OCI-LY3 (cell line): ENCODE measurements at regions not wholly inside any gene's neighbourhood (a gene's known extent, or its start where the extent isn't known, plus 50 kb on each side); places are given as distances from the start of the nearest gene placed in this dataset.

Experiments used
- H2AFZ ChIP-seq: fragments of 200-600, 300-600 bp; shearing (Covaris generic); 2 replicates; pipeline ENCODE4 v1.6.0; 2014; ENCODE audit warnings: antibody characterized with exemption, low read depth, low read length
- H3K27ac ChIP-seq: fragments of 200-600, 300-600 bp; sonication (generic); 2 replicates; pipeline ENCODE4 v1.5.1; 2014; ENCODE audit warnings: mild to moderate bottlenecking, low read length, moderate library complexity, mixed read lengths
- H3K27me3 ChIP-seq: fragments of 200-600, 300-600 bp; sonication (generic); 2 replicates; pipeline ENCODE4 v1.6.1; 2014; ENCODE audit warnings: low read depth, low read length, mixed read lengths
- H3K36me3 ChIP-seq: fragments of 200-600, 300-600 bp; sonication (generic); replicated peaks from 2 replicates; pipeline ENCODE3; 2014; ENCODE audit warnings: low read depth, low read length, mixed read lengths
- H3K4me1 ChIP-seq: fragments of 300-600, 200-600 bp; sonication (generic); 2 replicates; pipeline ENCODE4 v1.6.1; 2014; ENCODE audit warnings: low read length, mixed read lengths
- H3K4me2 ChIP-seq: fragments of 200-600, 300-600 bp; sonication (generic); 2 replicates; pipeline ENCODE4 v1.6.1; 2014; ENCODE audit warnings: low read length, mixed read lengths
- H3K4me3 ChIP-seq: fragments of 300-600, 200-600 bp; sonication (generic); 2 replicates; pipeline ENCODE4 v1.5.1; 2014; ENCODE audit warnings: antibody characterized with exemption, mild to moderate bottlenecking, low read length, moderate library complexity
- H3K79me2 ChIP-seq: fragments of 300-600, 200-600 bp; shearing (Covaris generic); 2 replicates; pipeline ENCODE4 v1.6.1; 2014; ENCODE audit warnings: mild to moderate bottlenecking, low read length, mixed read lengths
- H3K9ac ChIP-seq: fragments of 300-600, 200-600 bp; shearing (Covaris generic); 2 replicates; pipeline ENCODE4 v1.6.0; 2014; ENCODE audit warnings: mild to moderate bottlenecking, low read length, moderate library complexity
- H3K9me3 ChIP-seq: fragments of 200-600, 300-600 bp; shearing (Covaris generic); 2 replicates; pipeline ENCODE4 v1.6.1; 2014; ENCODE audit warnings: low read length, mixed read lengths; ENCODE audit not compliant: insufficient read depth
- H4K20me1 ChIP-seq: fragments of 200-600, 300-600 bp; sonication (generic); 2 replicates; pipeline ENCODE4 v1.6.1; 2016; ENCODE audit warnings: low read length, mixed read lengths; ENCODE audit not compliant: insufficient read depth
- CTCF ChIP-seq: fragments of 200-600, 300-600 bp; sonication (generic); IDR thresholded peaks from 2 replicates; pipeline ENCODE4 v1.5.1; 2014; ENCODE audit warnings: antibody characterized with exemption, low read length, low read depth
- EZH2phosphoT487 ChIP-seq: fragments of 200-600 bp; shearing (Covaris generic); IDR thresholded peaks from 2 replicates; pipeline ENCODE4 v1.6.1; 2018; ENCODE audit warnings: antibody characterized with exemption, mixed run types, low read depth

DNA sequence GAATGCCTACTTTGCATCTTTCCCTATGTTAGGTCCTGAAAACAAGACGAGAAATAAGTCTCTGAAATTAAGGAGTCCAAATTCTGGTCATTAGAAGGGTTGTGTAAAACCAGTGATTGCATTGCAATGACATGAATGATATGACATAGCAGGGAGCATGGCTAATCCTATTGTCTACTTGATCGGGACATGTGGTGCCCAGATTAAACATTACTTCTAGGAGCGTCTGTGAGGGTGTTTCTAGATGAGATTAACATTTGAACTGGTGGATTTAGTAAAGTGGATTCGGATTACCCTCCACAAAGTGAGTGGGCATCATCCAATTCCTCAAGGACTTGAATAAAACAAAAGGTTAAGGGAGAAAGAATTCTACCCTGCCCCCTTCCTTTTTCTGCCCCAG, 434.9 kb upstream of the KLF6 start:
- Histone ChIP-seq H3K4me1 (no peaks in the 10 kb centered on the region), H3K27ac (no peak overlapping the region), H3K4me3 (no peak overlapping the region), H3K27me3 (no peaks in the 10 kb centered on the region), H3K4me2 (no peak overlapping the region), H3K9ac (no peak overlapping the region), H3K9me3 (0 out of 2 replicates have a peak, but pooled peaks cover 3% of the 10 kb centered on the region), H2AFZ (no peak overlapping the region), H3K36me3 (no peaks in the 10 kb centered on the region), H4K20me1 (no peaks in the 10 kb centered on the region), H3K79me2 (no peaks in the 10 kb centered on the region)
- TF ChIP-seq CTCF (no peak), EZH2phosphoT487 (no peak)

- no peaks in the 10 kb centered on the region for H3K4me1 ChIP-seq
- H3K9me3 ChIP-seq = 0 out of 2 replicates have a peak, but pooled peaks cover 3% of the 10 kb centered on the region
- H3K4me2 ChIP-seq = no peak overlapping the region
- H3K4me3 ChIP-seq = no peak overlapping the region
- H2AFZ ChIP-seq = no peak overlapping the region
- no peaks in the 10 kb centered on the region for H3K36me3 ChIP-seq
- H3K27ac ChIP-seq = no peak overlapping the region
- H3K9ac ChIP-seq = no peak overlapping the region
- TF ChIP-seq EZH2phosphoT487 (no peak), CTCF (no peak)
- H4K20me1 ChIP-seq = no peaks in the 10 kb centered on the region
- no peaks in the 10 kb centered on the region for H3K27me3 ChIP-seq
- H3K79me2 ChIP-seq = no peaks in the 10 kb centered on the region
These were observed 432.6 kb upstream of the KLF6 start for GRCh38 chr10:4217653-4218052.

DNA sequence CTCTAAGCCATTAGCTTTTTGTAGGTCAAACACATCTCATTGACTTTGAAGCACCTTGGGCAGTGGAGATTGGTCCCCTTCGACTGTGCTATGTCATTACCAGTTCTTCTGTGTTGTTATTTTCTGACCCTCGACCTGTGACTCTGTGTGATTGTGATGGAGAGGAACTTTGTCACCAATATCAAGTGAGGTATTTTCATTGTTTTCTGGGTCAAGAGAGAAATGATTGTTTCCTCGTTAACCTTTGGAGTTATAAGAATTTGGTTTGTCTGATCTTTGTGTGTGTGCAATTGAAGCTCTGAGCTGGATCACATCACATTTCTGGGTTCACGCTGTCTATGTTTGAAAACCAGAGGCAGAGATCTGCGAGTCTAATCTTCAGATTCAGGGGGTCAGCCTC, 432.2 kb upstream of the KLF6 start:
- Histone ChIP-seq H3K79me2 (no peaks in the 10 kb centered on the region), H3K36me3 (no peaks in the 10 kb centered on the region), H3K9ac (no peak overlapping the region), H3K4me2 (no peak overlapping the region), H4K20me1 (no peaks in the 10 kb centered on the region), H3K4me3 (no peak overlapping the region), H3K27ac (no peak overlapping the region), H3K27me3 (no peaks in the 10 kb centered on the region), H3K9me3 (0 out of 2 replicates have a peak, but pooled peaks cover 3% of the 10 kb centered on the region), H3K4me1 (no peaks in the 10 kb centered on the region), H2AFZ (no peak overlapping the region)
- no peak for TF ChIP-seq CTCF
- TF ChIP-seq EZH2phosphoT487 = no peak

DNA sequence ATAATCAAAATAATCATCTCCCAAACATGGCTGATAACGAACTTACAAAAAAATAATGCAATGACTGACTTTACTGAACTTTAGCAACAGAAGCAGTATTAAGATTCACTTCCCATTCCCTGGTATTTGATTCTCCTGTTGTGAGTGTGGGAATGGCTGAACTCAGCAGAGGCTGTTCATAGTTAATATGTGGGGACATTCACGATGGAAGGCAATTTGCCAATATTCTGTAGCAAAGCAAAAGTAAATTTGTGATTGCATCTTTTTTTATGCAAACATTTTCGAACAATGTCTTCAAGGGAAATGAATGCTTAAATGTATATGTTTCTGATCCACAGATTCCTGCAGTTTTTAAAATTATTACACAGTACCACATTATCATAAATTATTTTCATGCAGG, 431.7 kb upstream of the KLF6 start:
- H3K4me1 ChIP-seq = no peaks in the 10 kb centered on the region
- H3K9me3 ChIP-seq = 0 out of 2 replicates have a peak, but pooled peaks cover 3% of the 10 kb centered on the region
- no peak overlapping the region for H3K4me3 ChIP-seq
- H3K27ac ChIP-seq = no peak overlapping the region
- H3K27me3 ChIP-seq = no peaks in the 10 kb centered on the region
- no peak overlapping the region for H3K9ac ChIP-seq
- no peak overlapping the region for H2AFZ ChIP-seq
- no peak overlapping the region for H3K4me2 ChIP-seq
- H3K36me3 ChIP-seq = no peaks in the 10 kb centered on the region
- H3K79me2 ChIP-seq = no peaks in the 10 kb centered on the region
- no peaks in the 10 kb centered on the region for H4K20me1 ChIP-seq
- TF ChIP-seq EZH2phosphoT487 (no peak), CTCF (no peak)
